Stimulated activated CD4-positive, alpha-beta T cell treated with anti-CD3 and anti-CD28 coated beads, Interleukin-2, amount 100 ng/mL, for 48 hours (primary cell): ENCODE measurements at regions not wholly inside any gene's neighbourhood (a gene's known extent, or its start where the extent isn't known, plus 50 kb on each side); places are given as distances from the start of the nearest gene placed in this dataset.
"Not testable (repeated sequence)": the region's sequence is repeated elsewhere in the genome, so short reads cannot be mapped to it uniquely, and the experiment has no call there.

Experiments used
- DNase-seq, 2 donors: peaks; one replicate each; pipeline ENCODE4 v3.0.0-alpha.2; 2020

GRCh38 chr3:27779176-27779575 is 57.1 kb upstream of the EOMES start:
- DNase-seq = no peak

GRCh38 chr3:27789420-27789819 is 67.3 kb upstream of the EOMES start:
- DNase-seq = no peak

GRCh38 chr3:27791956-27792355 is 69.8 kb upstream of the EOMES start:
- no peak for DNase-seq

- no peak for DNase-seq
Measured at GRCh38 chr3:27792869-27793268, 70.7 kb upstream of the EOMES start.

GRCh38 chr3:27794211-27794610 is 72.1 kb upstream of the EOMES start:
- no peak for DNase-seq

- DNase-seq = no peak
Measured at GRCh38 chr3:27796365-27796875, 74.3 kb upstream of the EOMES start.

GRCh38 chr3:27797773-27798172 is 75.7 kb upstream of the EOMES start:
- DNase-seq = no peak

- DNase-seq = no peak
Measured at GRCh38 chr3:27800261-27800660, 78.1 kb upstream of the EOMES start.

GRCh38 chr3:27802425-27802824 is 80.3 kb upstream of the EOMES start:
- no peak for DNase-seq

GRCh38 chr3:27802849-27803248 is 80.7 kb upstream of the EOMES start:
- no peak for DNase-seq

- DNase-seq = no peak
Measured at GRCh38 chr3:27805282-27805681, 83.2 kb upstream of the EOMES start.

- no peak for DNase-seq
Measured at GRCh38 chr3:27813255-27813654, 91.1 kb upstream of the EOMES start.

GRCh38 chr3:27821609-27822008 is 99.5 kb upstream of the EOMES start:
- DNase-seq = not testable (repeated sequence)

- DNase-seq = no peak
Measured at GRCh38 chr3:27824312-27825200, 102.4 kb upstream of the EOMES start.

GRCh38 chr3:27826448-27826847 is 104.3 kb upstream of the EOMES start:
- DNase-seq = no peak

GRCh38 chr3:27827041-27827440 is 104.9 kb upstream of the EOMES start:
- no peak for DNase-seq

- no peak for DNase-seq
Measured at GRCh38 chr3:27840807-27841594, 118.9 kb upstream of the EOMES start.

GRCh38 chr3:27844052-27844675 is 122.0 kb upstream of the EOMES start:
- no peak for DNase-seq

- DNase-seq = no peak
Measured at GRCh38 chr3:27847697-27848096, 125.6 kb upstream of the EOMES start.

- DNase-seq = no peak
Measured at GRCh38 chr3:27848826-27849225, 126.7 kb upstream of the EOMES start.

- DNase-seq = no peak
Measured at GRCh38 chr3:27859821-27860220, 137.7 kb upstream of the EOMES start.

GRCh38 chr3:27861046-27862036 is 139.2 kb upstream of the EOMES start:
- no peak for DNase-seq
